Activated T-cell treated with anti-CD3 and anti-CD28 coated beads for 48 hours (primary cell): ENCODE measurements at regions not wholly inside any gene's neighbourhood (a gene's known extent, or its start where the extent isn't known, plus 50 kb on each side); places are given as distances from the start of the nearest gene placed in this dataset.
"Not testable (repeated sequence)": the region's sequence is repeated elsewhere in the genome, so short reads cannot be mapped to it uniquely, and the experiment has no call there.

Source experiments
- DNase-seq: peaks from one replicate; pipeline ENCODE4 v3.0.0-alpha.2; 2020; ENCODE audit warnings: low read depth

DNA sequence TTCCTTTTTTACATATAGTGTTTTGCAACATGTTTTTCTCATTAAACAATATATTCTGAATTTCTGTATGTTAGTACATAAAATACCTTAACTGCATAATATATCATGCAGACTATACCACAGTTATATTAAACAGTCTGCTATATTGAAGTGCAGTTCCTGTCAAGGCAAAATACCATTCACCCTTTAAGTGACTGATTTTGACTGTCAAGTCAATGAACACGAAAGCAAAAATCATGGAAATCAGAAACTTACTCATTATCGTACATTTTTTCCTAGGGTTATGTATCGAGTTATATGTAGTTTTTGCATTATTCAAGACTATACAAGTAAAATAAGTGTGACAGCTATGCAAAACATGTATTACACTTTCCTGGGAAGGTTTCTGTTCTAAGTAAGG, 361.6 kb upstream of the MAP2 start:
- DNase-seq: no peak

DNA sequence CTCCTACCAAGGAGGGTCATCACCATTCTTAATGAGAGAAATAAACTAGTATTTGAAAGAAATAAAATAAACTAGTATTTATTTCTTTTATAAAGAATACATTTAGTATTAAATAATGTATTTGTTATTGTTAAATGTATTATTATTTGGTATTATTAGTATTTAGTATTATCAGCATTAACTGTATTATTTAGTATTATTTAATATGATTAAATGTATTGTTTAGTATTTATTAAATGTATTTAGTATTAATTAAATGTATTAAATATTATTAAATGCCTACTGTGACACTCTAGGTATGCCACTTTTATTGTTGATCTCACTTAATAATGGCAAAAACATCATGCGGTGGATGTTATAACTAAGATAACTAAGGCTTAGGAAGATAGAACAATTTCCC, 353.6 kb upstream of the MAP2 start:
- DNase-seq: no peak

DNA sequence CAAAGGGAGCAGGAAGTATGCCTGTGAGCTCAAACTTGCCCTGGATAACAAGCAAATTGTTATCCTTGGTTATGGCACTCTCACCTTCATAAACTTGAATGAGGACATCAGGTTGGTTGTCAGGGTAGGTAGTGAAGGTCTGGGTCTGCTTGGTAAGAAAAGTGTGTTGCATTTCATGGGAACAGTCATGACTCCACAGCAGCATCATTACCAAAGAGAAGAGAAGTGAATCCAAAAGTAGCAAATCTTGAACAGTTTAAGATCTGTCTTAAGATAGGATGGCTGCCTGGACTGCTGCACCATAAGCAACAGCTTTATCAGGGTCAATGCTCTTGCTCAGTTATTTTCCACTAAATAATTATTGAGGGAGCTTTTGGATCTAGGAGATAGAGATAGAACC, 350.7 kb upstream of the MAP2 start:
- no peak for DNase-seq

DNA sequence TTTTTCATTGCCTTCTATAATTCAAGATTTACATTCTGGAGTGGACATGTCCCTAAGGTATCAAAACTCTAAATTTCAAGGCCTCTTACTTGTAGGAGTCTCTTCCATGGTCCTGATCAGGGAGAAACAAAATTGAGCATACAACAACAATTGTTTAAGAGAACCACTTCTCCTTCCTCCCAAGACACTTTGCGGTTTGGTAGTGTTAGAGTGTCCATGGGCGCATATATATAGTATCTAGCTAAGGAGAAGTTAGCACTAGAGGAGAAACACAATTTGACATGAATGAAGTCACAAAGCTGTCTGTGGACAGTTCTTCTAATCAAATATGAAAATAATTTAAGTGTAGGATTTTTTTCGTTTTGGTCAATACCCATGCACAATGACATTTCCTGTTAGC, 349.1 kb upstream of the MAP2 start:
- DNase-seq: no peak

DNA sequence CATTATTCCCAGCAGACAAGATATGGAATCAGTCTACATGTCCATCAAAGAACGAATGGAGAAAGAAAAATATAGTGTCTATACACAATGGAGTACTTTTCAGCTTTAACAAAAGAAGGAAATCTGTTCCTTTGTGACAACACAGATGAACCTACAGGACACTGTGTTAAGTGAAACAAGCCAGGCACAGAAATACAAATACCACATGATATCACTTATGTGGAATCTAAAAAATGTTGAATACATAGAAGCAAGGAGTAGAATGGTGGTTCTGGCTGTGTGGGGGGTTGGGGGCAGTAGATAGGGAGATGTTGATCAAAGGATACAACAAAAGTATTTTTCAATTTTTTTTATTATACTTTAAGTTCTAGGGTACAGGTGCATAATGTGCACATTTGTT, 347.7 kb upstream of the MAP2 start:
- DNase-seq: no peak

DNA sequence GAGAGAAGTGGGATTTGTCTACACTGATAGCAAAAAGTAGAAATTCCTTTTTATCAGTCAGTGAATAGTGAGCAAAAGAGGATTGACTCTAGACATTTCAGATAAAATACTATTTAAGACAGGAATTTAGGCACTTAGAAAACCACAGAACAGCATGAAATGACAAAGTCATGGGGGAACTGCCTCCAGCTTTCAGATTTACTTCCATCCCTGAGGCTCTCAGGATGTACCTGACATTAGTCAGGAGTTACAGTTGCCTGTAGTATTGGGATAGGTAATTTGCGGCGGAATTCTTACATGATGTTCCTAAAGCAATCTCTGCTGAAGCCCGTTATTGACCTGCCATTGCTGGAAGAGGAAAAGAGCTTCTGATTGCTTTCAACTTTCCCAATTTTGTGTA, 337.1 kb upstream of the MAP2 start:
- DNase-seq: no peak

DNA sequence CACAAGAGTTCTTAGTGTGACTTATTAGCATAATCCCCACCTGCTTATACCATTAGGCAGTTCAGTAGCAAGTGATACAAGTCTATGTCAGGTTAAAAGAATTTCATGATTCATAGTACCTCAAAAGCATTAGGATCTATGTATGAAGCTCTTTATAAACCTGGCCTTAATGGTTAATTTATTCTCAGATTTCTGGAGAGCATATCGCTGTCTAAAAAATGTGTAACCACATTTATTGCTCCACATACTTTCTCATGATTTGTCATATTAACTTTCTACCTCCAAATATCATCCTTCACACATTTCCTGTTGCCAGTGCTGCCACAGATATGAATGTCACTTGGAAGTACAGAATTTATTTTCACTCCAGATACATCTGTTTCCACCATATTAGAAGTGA, 332.8 kb upstream of the MAP2 start:
- DNase-seq: no peak

DNA sequence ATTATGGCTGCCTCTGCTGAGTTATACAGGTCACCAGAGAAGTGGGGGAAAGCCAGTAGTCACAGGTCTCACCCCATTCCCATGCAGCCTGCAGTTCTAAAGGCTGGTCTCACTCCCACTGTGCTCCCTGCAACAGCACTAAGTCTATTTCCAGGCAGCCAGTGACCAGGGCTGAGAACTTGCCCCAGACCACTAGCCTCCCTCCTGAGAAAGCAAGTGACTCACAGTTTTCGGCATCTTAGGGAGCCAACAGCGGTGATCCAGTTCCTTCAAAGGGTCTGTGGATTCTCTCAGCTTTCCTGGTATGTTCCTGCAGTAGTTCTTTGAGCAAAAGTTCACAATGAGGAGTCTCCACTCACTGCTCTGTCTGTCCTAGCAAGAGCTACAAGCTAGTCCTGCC, 329.6 kb upstream of the MAP2 start:
- DNase-seq: no peak

DNA sequence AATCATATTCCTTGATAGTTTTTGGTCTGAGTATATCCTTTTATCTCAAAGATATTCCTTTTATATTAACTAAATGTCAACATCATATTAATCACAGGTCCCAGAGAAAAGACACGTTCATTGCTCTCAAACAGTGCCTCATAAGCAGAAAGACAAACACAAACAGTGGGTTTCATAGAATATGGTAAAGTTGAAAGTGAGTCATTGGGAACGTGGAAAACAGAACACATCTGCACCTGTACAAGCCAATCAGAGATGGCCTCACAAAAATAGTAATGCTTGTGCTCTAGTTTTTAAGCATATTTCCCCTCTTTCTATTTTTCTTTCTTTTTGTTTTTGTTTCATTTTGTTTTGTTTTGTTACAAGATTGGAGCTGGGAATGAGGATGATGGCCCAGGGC, 328.4 kb upstream of the MAP2 start:
- no peak for DNase-seq

DNA sequence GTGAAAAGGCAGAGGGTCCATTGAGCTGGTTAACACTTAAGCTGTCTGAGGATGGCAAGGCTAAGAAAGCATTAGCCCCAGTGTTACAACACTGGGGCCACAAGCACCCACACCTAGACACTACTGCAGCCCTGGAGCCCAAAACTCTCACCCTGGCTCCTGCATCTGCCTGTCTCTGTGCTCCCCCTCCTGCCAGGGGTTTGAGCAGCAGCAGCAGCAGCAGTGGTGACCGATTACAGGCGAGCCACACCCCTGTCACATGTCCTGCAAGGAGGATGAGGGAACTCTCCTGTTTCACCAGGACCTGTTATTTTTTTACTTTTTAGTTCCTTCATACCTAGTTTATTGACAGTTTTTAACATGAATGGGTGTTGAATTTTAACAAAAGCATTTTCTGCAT, 326.7 kb upstream of the MAP2 start:
- DNase-seq: no peak

DNA sequence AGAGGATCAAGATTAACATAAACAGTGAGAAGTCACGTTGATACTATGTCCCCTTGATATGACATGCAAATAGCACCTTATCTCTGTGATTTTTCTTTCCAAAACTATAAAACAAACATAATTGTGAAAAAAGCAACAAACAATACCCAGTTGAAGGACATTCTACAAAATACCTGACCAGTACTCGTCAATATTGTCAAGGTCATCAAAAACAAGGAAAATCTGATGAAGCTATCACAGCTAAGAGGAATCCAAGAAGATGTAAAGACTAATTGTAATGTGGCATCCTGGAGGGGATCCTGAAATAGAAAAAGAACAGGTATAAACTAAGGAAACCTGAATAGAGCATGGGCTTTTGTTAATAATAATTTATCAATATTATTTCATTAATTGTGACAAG, 321.5 kb upstream of the MAP2 start:
- DNase-seq: no peak

DNA sequence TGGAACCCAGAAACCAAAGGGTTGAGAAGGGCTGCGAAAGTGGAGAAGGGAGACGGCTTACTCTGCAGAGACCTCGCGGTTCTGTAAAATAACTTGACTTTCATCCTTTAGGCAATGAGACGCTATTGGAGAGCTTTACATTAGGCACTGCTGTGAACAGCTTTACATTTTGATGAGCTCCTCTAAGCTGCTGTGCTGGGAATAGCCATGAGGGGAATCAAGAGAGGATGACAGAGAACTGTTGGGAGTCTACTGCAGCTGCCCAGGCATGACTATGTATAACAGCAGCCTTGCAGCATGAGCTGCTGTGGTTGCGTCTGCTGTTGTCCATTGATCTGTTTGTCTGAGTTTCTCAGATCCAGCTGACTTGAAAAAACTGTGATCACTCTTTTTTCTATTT, 310.8 kb upstream of the MAP2 start:
- no peak for DNase-seq

DNA sequence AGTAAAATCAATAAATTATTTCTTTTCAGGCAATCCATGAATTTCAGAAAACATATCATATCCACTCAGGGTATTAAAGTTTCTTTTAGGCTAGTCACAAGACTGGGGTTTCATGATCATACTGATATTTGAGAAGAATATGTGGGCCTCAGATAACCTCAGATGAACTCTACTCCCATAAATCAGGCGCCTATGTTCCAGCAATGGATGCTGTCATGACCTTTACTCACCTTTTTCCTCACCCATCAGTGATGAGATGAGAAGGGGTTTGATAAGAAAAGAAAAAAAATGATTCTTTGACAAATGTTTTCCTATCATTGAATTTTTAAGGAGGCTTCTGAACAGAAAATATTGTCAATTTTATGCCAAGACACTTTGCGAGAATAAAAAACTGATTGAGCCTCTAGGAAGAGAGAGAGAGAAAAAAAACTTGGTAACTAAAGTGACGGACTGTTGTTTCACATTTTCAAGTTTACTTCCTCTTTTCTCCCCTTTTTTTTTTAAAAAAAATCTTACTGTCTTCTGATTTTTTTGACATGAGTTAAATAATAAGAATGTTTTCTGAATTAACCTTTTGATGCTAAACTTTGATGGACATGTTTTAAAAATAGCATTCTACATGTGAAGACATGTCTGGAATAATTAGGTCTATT, 309.1 kb upstream of the MAP2 start:
- no peak for DNase-seq

DNA sequence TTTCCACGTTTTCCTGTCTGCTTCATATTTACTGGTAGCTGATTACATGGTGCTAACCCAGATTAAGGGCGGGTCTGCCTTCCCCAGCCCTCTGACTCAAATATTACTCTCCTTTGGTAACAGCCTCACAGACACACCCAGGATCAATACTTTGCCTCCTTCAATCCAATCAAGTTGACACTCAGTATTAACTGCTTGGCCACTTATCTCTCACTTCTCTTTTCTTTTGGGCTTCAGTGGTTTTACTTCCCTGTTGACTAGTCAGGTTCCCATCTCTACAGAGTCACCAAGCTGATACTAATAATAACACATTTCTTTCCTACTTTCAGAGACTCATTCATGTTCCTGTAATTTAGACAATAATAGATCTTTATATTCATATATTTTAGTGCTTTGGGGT, 302.2 kb upstream of the MAP2 start:
- no peak for DNase-seq

DNA sequence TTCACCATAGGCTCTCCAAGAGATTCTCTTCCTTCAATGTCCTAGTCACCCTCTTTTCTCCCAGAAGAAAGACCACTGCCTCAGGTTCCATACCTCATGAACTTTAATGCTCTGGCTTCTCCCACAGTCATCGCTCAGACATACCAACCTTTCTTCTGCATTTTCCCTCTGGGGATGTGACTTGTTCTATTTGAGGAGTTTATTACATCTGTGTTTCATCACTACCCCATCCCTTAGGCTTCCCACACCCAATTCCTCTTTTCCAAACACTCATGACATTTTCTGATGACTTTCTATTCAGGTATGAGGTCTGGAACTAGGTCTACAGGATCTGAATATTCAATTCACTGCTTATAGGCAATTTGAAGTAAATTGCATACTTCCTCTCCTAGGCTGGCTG, 298.6 kb upstream of the MAP2 start:
- DNase-seq: no peak

DNA sequence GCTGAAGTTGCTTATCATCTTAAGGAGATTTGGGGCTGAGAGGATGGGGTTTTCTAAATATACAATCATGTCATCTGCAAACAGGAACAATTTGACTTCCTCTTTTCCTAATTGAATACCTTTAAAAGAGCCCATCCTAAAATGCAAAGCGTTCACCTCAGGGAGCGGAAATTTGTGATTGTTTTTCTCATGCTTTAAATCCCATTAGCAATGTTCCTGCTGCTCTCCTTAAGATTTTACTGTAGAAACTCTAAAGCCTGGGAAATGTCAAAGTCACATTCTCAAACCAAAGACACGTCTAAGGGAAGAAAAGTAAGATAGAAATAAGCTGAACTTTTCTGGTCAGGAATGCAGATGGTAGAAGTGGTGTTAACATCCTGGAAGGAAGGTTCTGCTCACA, 285.8 kb upstream of the MAP2 start:
- DNase-seq: no peak

DNA sequence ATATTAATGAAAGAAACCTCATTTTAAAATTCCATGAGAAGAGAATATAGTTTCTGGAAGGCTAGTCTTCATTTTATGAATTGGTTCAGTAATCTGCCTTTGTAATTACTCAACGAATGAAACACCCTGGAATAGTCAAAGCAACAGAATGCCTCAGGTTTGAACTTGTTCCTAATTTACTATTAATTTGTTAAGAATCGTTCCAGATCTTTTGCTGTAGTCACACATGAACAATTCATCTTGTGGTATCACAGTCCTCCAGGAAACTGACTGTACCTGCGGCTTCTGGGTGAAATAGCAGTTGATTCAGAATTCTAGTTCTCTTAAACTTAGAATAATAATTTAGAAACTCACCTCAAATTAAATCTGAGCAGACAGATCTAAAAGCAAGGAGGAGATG, 282.7 kb upstream of the MAP2 start:
- no peak for DNase-seq

DNA sequence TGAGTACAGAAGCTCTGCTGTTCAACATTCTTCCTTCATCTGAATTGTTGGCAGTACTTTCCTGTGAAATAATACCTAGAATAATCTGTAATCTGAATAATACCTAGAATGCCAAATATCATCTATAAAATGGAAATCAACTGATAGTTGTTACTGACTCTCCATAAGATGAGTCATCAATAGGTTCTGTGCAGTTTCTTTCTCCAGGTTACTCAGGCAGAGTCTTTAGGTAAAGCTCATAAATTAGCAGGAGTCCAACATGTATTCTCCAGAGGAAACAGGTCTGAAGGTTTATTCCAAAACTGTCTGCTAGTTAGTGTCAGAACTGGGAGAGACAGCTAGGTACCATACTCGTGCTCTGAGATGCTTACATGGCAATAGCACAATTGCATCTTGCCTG, 282.0 kb upstream of the MAP2 start:
- DNase-seq: no peak

DNA sequence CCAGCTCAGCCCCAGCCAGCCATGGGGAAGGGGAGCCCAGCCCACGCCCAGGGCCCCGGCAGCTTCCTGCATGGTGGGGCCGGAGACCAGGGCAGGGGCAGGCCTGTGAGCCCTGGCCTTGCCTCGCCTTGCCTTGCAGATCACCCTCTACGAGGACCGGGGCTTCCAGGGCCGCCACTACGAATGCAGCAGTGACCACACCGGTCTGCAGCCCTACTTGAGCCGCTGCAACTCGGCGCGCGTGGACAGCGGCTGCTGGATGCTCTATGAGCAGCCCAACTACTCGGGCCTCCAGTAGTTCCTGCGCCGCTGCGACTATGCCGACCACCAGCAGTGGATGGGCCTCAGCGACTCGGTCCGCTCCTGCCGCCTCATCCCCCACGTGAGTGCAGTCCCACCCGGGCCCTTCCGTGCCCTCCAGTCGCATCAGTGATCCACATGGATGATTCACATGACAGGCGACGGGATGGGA, 278.6 kb upstream of the MAP2 start:
- not testable (repeated sequence) for DNase-seq

DNA sequence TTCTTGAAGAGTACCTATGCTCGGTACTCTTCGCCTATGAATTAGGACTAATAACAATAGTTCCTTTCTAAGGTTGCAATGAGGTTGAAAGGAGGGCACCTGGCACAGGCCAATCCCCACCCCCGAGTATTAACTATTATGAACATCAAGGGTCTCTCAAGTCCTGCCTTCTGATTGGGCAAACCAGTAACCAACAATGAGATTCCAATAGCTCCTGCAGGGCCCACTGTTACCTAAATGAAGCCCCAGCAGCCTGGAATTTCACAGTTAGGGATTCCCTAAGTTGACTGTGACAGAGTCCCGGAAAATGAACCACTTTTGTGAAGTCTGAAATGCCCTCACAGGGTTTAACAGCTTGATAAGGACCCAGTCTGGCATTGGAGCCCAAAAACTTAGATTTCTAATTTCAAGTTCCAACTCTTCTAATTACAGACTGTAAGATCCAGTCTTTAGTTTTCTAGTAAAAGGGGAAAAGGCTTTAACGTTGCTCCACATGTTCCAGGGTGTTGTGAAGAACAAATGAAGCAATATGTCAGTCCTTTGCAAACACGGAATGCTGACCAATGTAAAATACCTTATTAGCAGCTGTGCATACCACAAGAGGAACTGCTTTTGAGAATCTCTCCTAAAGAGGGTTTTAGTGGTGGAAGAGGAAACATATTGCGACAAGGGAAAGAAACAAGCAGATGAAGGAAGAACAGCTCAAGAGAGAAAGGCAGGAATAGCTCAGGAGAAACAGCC, 277.7 kb upstream of the MAP2 start:
- no peak for DNase-seq

DNA sequence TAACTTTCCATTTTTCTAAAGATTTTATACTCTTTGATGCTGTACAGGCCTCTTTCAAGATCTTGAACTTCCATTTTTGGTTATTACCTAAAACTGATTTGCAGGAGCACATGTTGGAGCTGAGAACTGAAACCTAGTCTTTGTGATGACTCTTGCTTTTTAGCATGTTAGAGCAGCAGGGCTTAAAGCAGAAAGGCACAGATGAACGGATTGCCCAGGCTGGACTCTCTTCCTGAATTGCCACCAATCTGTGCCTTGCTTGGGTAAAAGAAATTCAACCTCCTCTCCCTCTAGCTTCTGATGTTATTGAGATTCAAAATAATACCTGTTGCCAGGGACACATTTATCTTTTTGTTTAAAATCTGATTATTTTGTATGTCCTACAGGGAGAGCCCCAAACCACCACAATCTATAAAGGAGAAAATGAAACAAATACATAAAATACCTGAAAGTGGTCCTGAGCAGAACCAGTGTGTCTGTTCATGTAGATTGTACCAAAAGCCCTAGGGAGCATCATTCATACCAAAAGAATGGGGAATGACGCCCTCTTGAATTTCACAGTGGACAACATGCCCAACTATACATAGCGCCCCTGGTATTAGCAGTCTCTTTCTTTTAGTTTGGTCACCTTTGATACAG, 277.0 kb upstream of the MAP2 start:
- DNase-seq: no peak

DNA sequence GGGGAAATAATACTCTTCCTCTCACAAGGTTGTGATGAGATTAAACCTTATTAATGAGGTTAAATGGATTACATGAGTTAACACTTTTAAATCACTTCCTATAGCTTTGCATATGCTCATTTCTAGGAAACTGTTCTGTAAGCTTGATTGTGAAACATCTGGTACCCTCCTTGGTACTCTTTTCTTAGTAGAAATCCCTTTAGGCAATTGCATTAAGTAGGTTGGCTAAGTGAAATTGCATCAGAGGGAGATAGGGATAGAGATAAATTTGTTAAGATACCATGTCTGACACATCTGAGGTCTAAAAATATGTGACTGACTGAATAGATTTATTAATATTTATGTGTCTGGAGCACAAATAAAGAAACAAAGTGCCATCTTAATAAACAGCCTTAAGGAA, 275.9 kb upstream of the MAP2 start:
- no peak for DNase-seq

DNA sequence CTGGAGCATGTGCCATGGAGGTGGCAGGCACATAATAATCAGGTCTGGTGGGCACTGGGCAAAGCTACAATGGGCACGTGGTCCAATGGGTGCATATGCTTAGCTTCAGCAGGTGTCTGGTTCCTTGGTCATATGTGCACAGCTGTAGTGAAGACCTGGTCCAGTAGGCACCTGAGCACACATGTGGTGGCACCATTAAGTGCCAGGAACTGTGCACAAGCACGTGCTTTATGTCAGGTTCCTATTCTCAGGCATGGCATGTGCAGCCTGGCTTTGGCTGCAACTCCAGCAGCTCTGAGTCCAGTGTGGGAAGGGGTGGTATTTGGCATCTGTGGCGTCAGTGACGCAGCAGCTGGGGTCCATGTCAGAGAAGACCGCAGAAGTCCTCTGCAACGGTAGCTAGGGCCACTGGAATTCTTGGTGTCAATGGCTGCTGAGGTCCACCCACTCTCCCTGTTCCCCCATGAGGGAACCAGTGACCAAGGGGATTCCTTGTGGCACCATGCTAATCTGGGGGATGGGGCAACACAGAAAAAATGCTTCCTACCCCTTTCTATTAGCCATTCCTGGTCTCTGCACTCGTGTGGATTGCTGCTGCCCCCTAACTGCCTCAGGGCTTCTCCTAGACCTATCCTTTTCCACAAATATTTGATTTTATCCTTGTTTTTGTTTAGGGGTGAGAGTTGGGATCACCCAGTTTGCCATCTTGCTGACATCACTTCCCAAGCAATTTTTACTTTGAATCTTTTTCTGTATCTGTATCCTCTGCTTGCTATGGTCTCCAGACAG, 262.9 kb upstream of the MAP2 start:
- DNase-seq: no peak
